Lung (tissue), 11 donors: ENCODE measurements at regions not wholly inside any gene's neighbourhood (a gene's known extent, or its start where the extent isn't known, plus 50 kb on each side); places are given as distances from the start of the nearest gene placed in this dataset.
A peak's percentile ranks its signal among the peaks of the same experiment; 100 is the strongest.

ENCODE experiments used
- ATAC-seq: fragments of 200-7000 bp; cut with Tn5 transposase; one replicate; pipeline ENCODE4 v1.9.1; 2020; ENCODE audit warnings: moderate number of reproducible peaks; ENCODE audit not compliant: insufficient read depth, low FRiP score
- DNase-seq, 3 donors: peaks; one replicate each; pipeline ENCODE4 v3.0.0-alpha.2; 2013 to 2017
- H3K27ac ChIP-seq, 2 donors: one replicate each; pipeline ENCODE4 v1.5.1; 2013; ENCODE audit warnings: mild to moderate bottlenecking in 2 of 2, moderate library complexity in 2 of 2, control low read depth in 1 of 2, inconsistent platforms in 1 of 2, low read depth in 1 of 2, low read length in 1 of 2
- H3K27me3 ChIP-seq, 3 donors: one replicate each; pipeline ENCODE4 v1.5.1; 2013; ENCODE audit warnings: low read length in 2 of 3; ENCODE audit not compliant: control insufficient read depth in 3 of 3, insufficient read depth in 3 of 3
- H3K36me3 ChIP-seq, 4 donors: one replicate each; pipeline ENCODE4 v1.5.1; 2013; ENCODE audit warnings: low read length in 4 of 4, mild to moderate bottlenecking in 1 of 4, moderate library complexity in 1 of 4; ENCODE audit not compliant: control insufficient read depth in 4 of 4, insufficient read depth in 4 of 4
- H3K4me1 ChIP-seq, 5 donors: one replicate each; pipeline ENCODE4 v1.5.1; 2013; ENCODE audit warnings: low read length in 5 of 5, mild to moderate bottlenecking in 2 of 5, moderate library complexity in 1 of 5; ENCODE audit not compliant: control insufficient read depth in 5 of 5, insufficient read depth in 5 of 5
- H3K4me3 ChIP-seq: one replicate; pipeline ENCODE4 v1.5.1; 2013; ENCODE audit warnings: mild to moderate bottlenecking, control low read depth, moderate library complexity
- H3K9ac ChIP-seq, 2 donors: one replicate each; pipeline ENCODE4 v1.5.1; 2013; ENCODE audit warnings: low read length in 2 of 2, control low read depth in 1 of 2; ENCODE audit not compliant: insufficient read depth in 1 of 2
- H3K9me3 ChIP-seq, 4 donors: one replicate each; pipeline ENCODE4 v1.5.1; 2013; ENCODE audit warnings: low read length in 3 of 4, mild to moderate bottlenecking in 1 of 4, moderate library complexity in 1 of 4; ENCODE audit not compliant: control insufficient read depth in 4 of 4, insufficient read depth in 3 of 4
- WGBS, 2 donors: extraction: QIAGEN DNeasy Blood & Tissue Kit; methylation state at CpG; one replicate each; pipeline ENCODE4 v1.1.7; 2013; 5-methylcytosine and 5-hydroxymethylcytosine counted together
- TF ChIP-seq, protein P1 (sequence below): IDR thresholded peaks from 2 replicates; pipeline ENCODE4 v1.5.1; 2012; ENCODE audit warnings: mild to moderate bottlenecking; ENCODE audit errors: control extremely low read depth, extremely low read depth
- donor health status: control.
- donor health status: control.
- donor health status: Bipolar disorder and iron deficiency.
- donor health status: healthy.
- donor health status: DM: yes; HTN: yes; CAD: no.

- peak in 2 of 3 donors; percentile 21 to 47 for DNase-seq
- no peaks in the 10 kb centered on the region for H3K27me3 ChIP-seq
- TF ChIP-seq, protein P1, sequence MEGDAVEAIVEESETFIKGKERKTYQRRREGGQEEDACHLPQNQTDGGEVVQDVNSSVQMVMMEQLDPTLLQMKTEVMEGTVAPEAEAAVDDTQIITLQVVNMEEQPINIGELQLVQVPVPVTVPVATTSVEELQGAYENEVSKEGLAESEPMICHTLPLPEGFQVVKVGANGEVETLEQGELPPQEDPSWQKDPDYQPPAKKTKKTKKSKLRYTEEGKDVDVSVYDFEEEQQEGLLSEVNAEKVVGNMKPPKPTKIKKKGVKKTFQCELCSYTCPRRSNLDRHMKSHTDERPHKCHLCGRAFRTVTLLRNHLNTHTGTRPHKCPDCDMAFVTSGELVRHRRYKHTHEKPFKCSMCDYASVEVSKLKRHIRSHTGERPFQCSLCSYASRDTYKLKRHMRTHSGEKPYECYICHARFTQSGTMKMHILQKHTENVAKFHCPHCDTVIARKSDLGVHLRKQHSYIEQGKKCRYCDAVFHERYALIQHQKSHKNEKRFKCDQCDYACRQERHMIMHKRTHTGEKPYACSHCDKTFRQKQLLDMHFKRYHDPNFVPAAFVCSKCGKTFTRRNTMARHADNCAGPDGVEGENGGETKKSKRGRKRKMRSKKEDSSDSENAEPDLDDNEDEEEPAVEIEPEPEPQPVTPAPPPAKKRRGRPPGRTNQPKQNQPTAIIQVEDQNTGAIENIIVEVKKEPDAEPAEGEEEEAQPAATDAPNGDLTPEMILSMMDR = no peak
- no peak overlapping the region for H3K27ac ChIP-seq
- peaks cover 0 to 4% (median 0%) of the 10 kb centered on the region in 4 donors for H3K9me3 ChIP-seq
- no peaks in the 10 kb centered on the region for H3K4me1 ChIP-seq
- no peaks in the 10 kb centered on the region for H3K36me3 ChIP-seq
- no peak overlapping the region for H3K4me3 ChIP-seq
- no peak overlapping the region for H3K9ac ChIP-seq
- 75 to 80% methylated on average over 3 of the region's 3 CpGs for WGBS, 2 donors
- ATAC-seq = no peak
Measured at GRCh38 chr7:79933144-79933543, 201.5 kb upstream of the GNAI1 start.

GRCh38 chr7:79930604-79931003 is 204.0 kb upstream of the GNAI1 start:
- no peaks in the 10 kb centered on the region for H3K36me3 ChIP-seq
- peaks cover 0 to 4% (median 0%) of the 10 kb centered on the region in 4 donors for H3K9me3 ChIP-seq
- no peak overlapping the region for H3K27ac ChIP-seq
- H3K4me3 ChIP-seq = no peak overlapping the region
- no peaks in the 10 kb centered on the region for H3K27me3 ChIP-seq
- TF ChIP-seq, protein P1 = no peak
- DNase-seq (no peak), ATAC-seq (no peak)
- WGBS, 2 donors = 75 to 92% methylated on average over 2 of the region's 2 CpGs
- no peak overlapping the region for H3K9ac ChIP-seq
- no peaks in the 10 kb centered on the region for H3K4me1 ChIP-seq

DNA sequence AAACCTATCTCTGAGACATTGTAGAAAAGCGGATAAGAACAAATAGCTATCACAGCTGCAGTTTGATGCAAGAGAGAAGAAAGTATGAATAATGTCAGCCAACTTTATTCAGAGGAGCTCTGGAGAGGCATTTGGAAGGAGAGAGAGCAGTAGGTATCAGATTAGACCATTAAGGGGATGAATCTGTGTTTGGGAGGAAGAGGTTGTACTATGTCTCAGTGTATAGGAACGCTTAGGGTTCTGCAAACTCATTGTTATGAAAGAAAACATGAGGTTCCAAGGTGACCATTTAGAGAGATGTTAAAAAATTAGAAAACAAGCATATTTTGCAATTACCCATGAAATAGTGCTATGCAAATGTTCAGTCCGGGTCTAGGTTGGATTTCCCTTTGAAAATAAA is 207.5 kb upstream of the GNAI1 start:
- H3K4me1 ChIP-seq = no peaks in the 10 kb centered on the region
- WGBS, 2 donors = 74 to 82% methylated on average over 3 of the region's 3 CpGs
- ATAC-seq (no peak), DNase-seq (no peak)
- H3K4me3 ChIP-seq = no peak overlapping the region
- peaks cover 0 to 3% (median 0%) of the 10 kb centered on the region in 4 donors for H3K9me3 ChIP-seq
- H3K27ac ChIP-seq = no peak overlapping the region
- H3K36me3 ChIP-seq = no peaks in the 10 kb centered on the region
- TF ChIP-seq, protein P1 = no peak
- H3K27me3 ChIP-seq = no peaks in the 10 kb centered on the region
- no peak overlapping the region for H3K9ac ChIP-seq

- H3K36me3 ChIP-seq = no peaks in the 10 kb centered on the region
- H3K4me1 ChIP-seq = no peaks in the 10 kb centered on the region
- no peak overlapping the region for H3K27ac ChIP-seq
- no peaks in the 10 kb centered on the region for H3K27me3 ChIP-seq
- WGBS, 2 donors = 92 to 97% methylated on average over 1 of the region's 1 CpG
- TF ChIP-seq, protein P1 = no peak
- no peak overlapping the region for H3K4me3 ChIP-seq
- H3K9me3 ChIP-seq = peaks cover 0 to 3% (median 0%) of the 10 kb centered on the region in 4 donors
- DNase-seq (no peak), ATAC-seq (no peak)
- H3K9ac ChIP-seq = no peak overlapping the region
Measured at GRCh38 chr7:79923953-79924352, 210.7 kb upstream of the GNAI1 start.
